H1 (cell line): ENCODE measurements at regions not wholly inside any gene's neighbourhood (a gene's known extent, or its start where the extent isn't known, plus 50 kb on each side); places are given as distances from the start of the nearest gene placed in this dataset.

Source experiments
- CTCF ChIA-PET: fragments of 300-600 bp; sonication (Branson Sonifier 250); formaldehyde crosslinking; loops from one replicate; lab custom pipeline; 2021; ENCODE audit not compliant: partially characterized antibody; lab: Charles Lee
- POLR2A ChIA-PET: fragments of 300-600 bp; sonication (Branson Sonifier 250); formaldehyde crosslinking; loops from one replicate; lab custom pipeline; 2021; ENCODE audit warnings: inconsistent platforms; ENCODE audit not compliant: partially characterized antibody; lab: Charles Lee
- DNase-seq, 2 experiments: peaks; one replicate each; pipeline versions ENCODE4 v3.0.0 to v3.0.0-alpha.2; 2010 to 2022; ENCODE audit warnings: low spot score in 2 of 2, low read depth in 1 of 2, mixed read lengths in 1 of 2
- FAIRE-seq: peaks from 2 replicates; lab custom pipeline; 2011; peaks lifted over from hg19 to GRCh38; lab: Jason Lieb, UNC
- H2AFZ ChIP-seq: 2 replicates; pipeline ENCODE4 v1.8.1; 2012; ENCODE audit warnings: low read length, inconsistent platforms
- H2AK5ac ChIP-seq: 2 replicates; pipeline ENCODE4 v1.6.1; 2013; ENCODE audit warnings: low read depth, low read length
- H2BK120ac ChIP-seq: replicated peaks from 2 replicates; pipeline ENCODE3; 2013; ENCODE audit warnings: low read depth, low read length, inconsistent platforms
- H2BK12ac ChIP-seq: 2 replicates; pipeline ENCODE4 v1.6.1; 2013; ENCODE audit warnings: low read depth, low read length
- H2BK15ac ChIP-seq: 2 replicates; pipeline ENCODE4 v1.6.1; 2013; ENCODE audit warnings: low read length
- H2BK20ac ChIP-seq: 2 replicates; pipeline ENCODE4 v1.6.1; 2013; ENCODE audit warnings: low read length
- H2BK5ac ChIP-seq: 2 replicates; pipeline ENCODE4 v1.6.1; 2013; ENCODE audit warnings: low read depth, low read length
- H3K14ac ChIP-seq: 2 replicates; pipeline ENCODE4 v1.6.1; 2013; ENCODE audit warnings: inconsistent platforms; ENCODE audit not compliant: insufficient read length
- H3K18ac ChIP-seq: 2 replicates; pipeline ENCODE4 v1.6.1; 2013; ENCODE audit warnings: low read length; ENCODE audit errors: extremely low read depth
- H3K23ac ChIP-seq: 2 replicates; pipeline ENCODE4 v1.6.1; 2013; ENCODE audit warnings: inconsistent platforms; ENCODE audit not compliant: insufficient read length
- H3K23me2 ChIP-seq: 2 replicates; pipeline ENCODE4 v1.6.1; 2013; ENCODE audit warnings: low read depth, low read length
- H3K27ac ChIP-seq: 2 replicates; pipeline ENCODE4 v1.6.1; 2011; ENCODE audit warnings: low read depth, low read length, inconsistent platforms
- H3K27me3 ChIP-seq, 4 experiments: replicated peaks in 1 of 4; 1 replicate in 1 of 4; 2 replicates in 3 of 4; pipeline versions ENCODE4 v1.6.1 to v1.8.1; 2011 to 2013; ENCODE audit warnings: low read length in 3 of 4, mild to moderate bottlenecking in 3 of 4, inconsistent platforms in 2 of 4, mixed read lengths in 2 of 4, moderate library complexity in 1 of 4; ENCODE audit not compliant: control insufficient read depth in 3 of 4, insufficient read depth in 3 of 4; ENCODE audit errors: extremely low read depth in 1 of 4
- H3K36me3 ChIP-seq, 4 experiments: 2 replicates each; pipeline versions ENCODE4 v1.6.1 to v1.8.1; 2011 to 2013; ENCODE audit warnings: mild to moderate bottlenecking in 4 of 4, low read length in 3 of 4, moderate library complexity in 2 of 4, control low read depth in 1 of 4, inconsistent platforms in 1 of 4; ENCODE audit not compliant: insufficient read depth in 4 of 4, control insufficient read depth in 2 of 4
- H3K4ac ChIP-seq: replicated peaks from 2 replicates; pipeline ENCODE3; 2013; ENCODE audit warnings: low read length, low read depth, mixed read lengths, inconsistent platforms; ENCODE audit not compliant: insufficient read length
- H3K4me1 ChIP-seq, 4 experiments: replicated peaks in 1 of 4; 1 replicate in 1 of 4; 2 replicates in 3 of 4; pipeline versions ENCODE4 v1.6.1 to v1.8.1; 2011 to 2013; ENCODE audit warnings: low read length in 3 of 4, inconsistent platforms in 2 of 4, mixed read lengths in 1 of 4; ENCODE audit not compliant: insufficient read depth in 4 of 4, control insufficient read depth in 3 of 4
- H3K4me2 ChIP-seq, 2 experiments: 2 replicates each; pipeline versions ENCODE4 v1.6.1 to v1.8.1; 2011 to 2013; ENCODE audit warnings: low read depth in 2 of 2, low read length in 2 of 2, control low read depth in 1 of 2, inconsistent platforms in 1 of 2, mild to moderate bottlenecking in 1 of 2; ENCODE audit not compliant: insufficient read depth in 1 of 2
- H3K4me3 ChIP-seq, 4 experiments: fragments of 200-600, 300-600 bp in 1 of 4; sonication (generic), shearing (Covaris generic), sonication (Bioruptor Twin) in 1 of 4; 2 replicates each; pipeline versions ENCODE4 v1.5.1 to v1.8.1; 2011 to 2016; ENCODE audit warnings: low read length in 4 of 4, low read depth in 3 of 4, control low read depth in 2 of 4, inconsistent platforms in 2 of 4, mild to moderate bottlenecking in 2 of 4, mixed read lengths in 1 of 4, moderate library complexity in 1 of 4; ENCODE audit not compliant: insufficient read depth in 2 of 4; ENCODE audit errors: extremely low read depth in 1 of 4
- H3K56ac ChIP-seq: replicated peaks from 2 replicates; pipeline ENCODE3; 2013; ENCODE audit warnings: low read depth, mild to moderate bottlenecking, mixed read lengths, low read length, inconsistent platforms; ENCODE audit not compliant: insufficient read length
- H3K79me1 ChIP-seq: 2 replicates; pipeline ENCODE4 v1.6.1; 2013; ENCODE audit warnings: low read depth, low read length, control low read depth
- H3K79me2 ChIP-seq, 2 experiments: 2 replicates each; pipeline versions ENCODE4 v1.6.1 to v1.8.1; 2012 to 2013; ENCODE audit warnings: low read length in 2 of 2, mild to moderate bottlenecking in 2 of 2, inconsistent platforms in 1 of 2; ENCODE audit not compliant: insufficient read depth in 2 of 2, control insufficient read depth in 1 of 2
- H3K9ac ChIP-seq, 4 experiments: replicated peaks in 1 of 4; 1 replicate in 1 of 4; 2 replicates in 3 of 4; pipeline versions ENCODE4 v1.6.1 to v1.8.1; 2011 to 2013; ENCODE audit warnings: low read depth in 3 of 4, low read length in 3 of 4, control low read depth in 2 of 4, mild to moderate bottlenecking in 2 of 4, moderate library complexity in 2 of 4, inconsistent platforms in 1 of 4; ENCODE audit errors: extremely low read depth in 1 of 4
- H3K9me3 ChIP-seq, 2 experiments: 2 replicates each; pipeline versions ENCODE4 v1.6.1 to v1.8.1; 2012 to 2013; ENCODE audit warnings: mild to moderate bottlenecking in 2 of 2, moderate library complexity in 2 of 2, control low read depth in 1 of 2, inconsistent platforms in 1 of 2, low read depth in 1 of 2, low read length in 1 of 2, mixed read lengths in 1 of 2; ENCODE audit not compliant: insufficient read depth in 2 of 2
- H4K20me1 ChIP-seq, 2 experiments: replicated peaks in 1 of 2; 2 replicates each; pipeline versions ENCODE3 to v1.8.1; 2011 to 2013; ENCODE audit warnings: inconsistent platforms in 2 of 2, low read length in 2 of 2, mild to moderate bottlenecking in 1 of 2; ENCODE audit not compliant: insufficient read depth in 2 of 2, control insufficient read depth in 1 of 2
- H4K5ac ChIP-seq: 2 replicates; pipeline ENCODE4 v1.6.1; 2013; ENCODE audit warnings: low read length, low read depth, mixed read lengths, inconsistent platforms; ENCODE audit not compliant: insufficient read length
- H4K8ac ChIP-seq: 2 replicates; pipeline ENCODE4 v1.8.0; 2013; ENCODE audit warnings: mild to moderate bottlenecking, moderate library complexity, low read length, inconsistent platforms; ENCODE audit not compliant: insufficient read depth; ENCODE audit errors: extremely low read depth
- H4K91ac ChIP-seq: replicated peaks from 2 replicates; pipeline ENCODE3; 2013; ENCODE audit warnings: low read length, mixed read lengths, inconsistent platforms; ENCODE audit not compliant: insufficient read length
- BCL11A ChIP-seq, 2 experiments: IDR thresholded peaks; one replicate each; pipeline ENCODE4 v1.6.1; 2011; ENCODE audit warnings: low read depth in 2 of 2, low read length in 2 of 2, mild to moderate bottlenecking in 2 of 2
- BRCA1 ChIP-seq: IDR thresholded peaks from 2 replicates; pipeline ENCODE4 v1.6.1; 2012; ENCODE audit warnings: low read depth, low read length, improper control_type of control experiment
- CBX5 ChIP-seq: fragments of 300-800, 300-1000 bp; sonication (generic); IDR thresholded peaks from 2 replicates; pipeline ENCODE4 v1.7.1; 2016; ENCODE audit warnings: antibody characterized with exemption, low read length, low read depth
- CREB1 ChIP-seq: IDR thresholded peaks from 2 replicates; pipeline ENCODE4 v1.6.1; 2012; ENCODE audit warnings: inconsistent platforms
- EP300 ChIP-seq, 2 experiments: IDR thresholded peaks; 1 replicate in 1 of 2; 2 replicates in 1 of 2; pipeline ENCODE4 v1.6.1; 2011 to 2012; ENCODE audit warnings: low read depth in 2 of 2, low read length in 2 of 2, mild to moderate bottlenecking in 2 of 2, borderline replicate concordance in 1 of 2, inconsistent platforms in 1 of 2, moderate library complexity in 1 of 2
- FOSL1 ChIP-seq: IDR thresholded peaks from 2 replicates; pipeline ENCODE4 v1.6.1; 2011; ENCODE audit warnings: mild to moderate bottlenecking, low read depth, low read length, moderate library complexity; ENCODE audit not compliant: insufficient read depth
- NANOG ChIP-seq: IDR thresholded peaks from 2 replicates; pipeline ENCODE4 v1.6.1; 2011; ENCODE audit warnings: low read length, low read depth, mild to moderate bottlenecking, inconsistent platforms; ENCODE audit not compliant: insufficient read depth, poor library complexity, severe bottlenecking
- PHF8 ChIP-seq: fragments of 200-600 bp; sonication (generic); conservative IDR thresholded peaks from 2 replicates; pipeline ENCODE4 v1.7.1; 2012; ENCODE audit warnings: low read depth, mild to moderate bottlenecking, inconsistent platforms, low read length, moderate library complexity
- RXRA ChIP-seq: IDR thresholded peaks from 2 replicates; pipeline ENCODE4 v1.6.1; 2011; ENCODE audit warnings: low read depth, mild to moderate bottlenecking, low read length, moderate library complexity; ENCODE audit not compliant: insufficient read depth
- SP2 ChIP-seq: IDR thresholded peaks from 2 replicates; pipeline ENCODE4 v1.6.1; 2012; ENCODE audit warnings: mild to moderate bottlenecking, low read length, inconsistent platforms
- TBP ChIP-seq: IDR thresholded peaks from 2 replicates; pipeline ENCODE4 v1.6.1; 2011; ENCODE audit warnings: low read depth, low read length, improper control_type of control experiment
- TEAD4 ChIP-seq: IDR thresholded peaks from 2 replicates; pipeline ENCODE4 v1.6.1; 2012; ENCODE audit warnings: low read depth, low read length, inconsistent platforms, mixed read lengths
- WGBS, 2 experiments: shearing (Covaris generic) in 1 of 2; methylation state at CpG; one replicate each; pipeline versions ENCODE4 v1.1.6 to v1.1.7; 2013 to 2015; ENCODE audit warnings: low lambda C conversion rate in 2 of 2, mixed read lengths in 2 of 2, inconsistent platforms in 1 of 2, low coverage in 1 of 2, missing lambda C conversion rate in 1 of 2; ENCODE audit not compliant: insufficient replicate concordance in 2 of 2, insufficient coverage in 1 of 2, insufficient read length in 1 of 2; ENCODE audit errors: extremely low coverage in 1 of 2, missing lambda C conversion rate in 1 of 2; 5-methylcytosine and 5-hydroxymethylcytosine counted together
- TF ChIP-seq, protein P1 (sequence below): IDR thresholded peaks from 2 replicates; pipeline ENCODE4 v1.6.1; 2011; ENCODE audit warnings: low read depth, mild to moderate bottlenecking, low read length; ENCODE audit not compliant: insufficient read depth
- TF ChIP-seq, protein P2 (sequence below): IDR thresholded peaks from 2 replicates; pipeline ENCODE4 v1.6.1; 2012; ENCODE audit warnings: inconsistent platforms

DNA sequence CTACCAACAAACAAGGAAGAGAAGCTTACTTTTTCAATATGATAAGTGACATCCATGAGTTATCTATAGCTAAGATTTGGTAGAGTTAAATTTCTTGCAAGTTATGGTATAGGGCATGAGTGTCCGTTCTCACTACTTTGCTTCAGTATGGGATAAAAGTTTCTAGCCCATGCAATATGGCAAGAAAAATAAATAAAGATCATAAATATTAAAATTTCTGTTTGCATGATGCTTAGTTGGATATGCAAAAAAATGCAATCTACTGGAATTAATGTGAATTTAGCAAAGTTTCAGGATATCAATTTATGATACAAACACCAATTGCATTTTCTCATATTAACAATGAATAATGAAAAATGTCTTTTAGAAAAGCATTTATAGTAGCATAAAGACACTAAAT is 148.7 kb upstream of the ADARB2 start:
- no peak overlapping the region for H3K4me2 ChIP-seq
- peaks cover 0 to 6% of the 10 kb centered on the region in 2 experiments; a peak in 1 of 4 replicates for H3K9me3 ChIP-seq
- H3K14ac ChIP-seq, result no peak overlapping the region
- H2BK120ac ChIP-seq, result no peak overlapping the region
- H3K9ac ChIP-seq, result no peak overlapping the region
- no peak overlapping the region for H3K27ac ChIP-seq
- no peaks in the 10 kb centered on the region for H3K79me1 ChIP-seq
- H3K4me3 ChIP-seq, result no peak overlapping the region
- DNase-seq (no peak), FAIRE-seq (no peak)
- no peaks in the 10 kb centered on the region for H3K4me1 ChIP-seq
- no peaks in the 10 kb centered on the region for H3K79me2 ChIP-seq
- no peak overlapping the region for H4K5ac ChIP-seq
- CTCF ChIA-PET, result no interaction called here
- H2BK12ac ChIP-seq, result no peak overlapping the region
- H2BK5ac ChIP-seq, result no peak overlapping the region
- POLR2A ChIA-PET, result no interaction called here
- H3K56ac ChIP-seq, result no peak overlapping the region
- H4K8ac ChIP-seq, result no peak overlapping the region
- H2AK5ac ChIP-seq, result no peak overlapping the region
- no peak overlapping the region for H3K4ac ChIP-seq
- H2AFZ ChIP-seq, result no peak overlapping the region
- H3K36me3 ChIP-seq, result no peaks in the 10 kb centered on the region
- H4K20me1 ChIP-seq, result no peaks in the 10 kb centered on the region
- H3K23me2 ChIP-seq, result no peaks in the 10 kb centered on the region
- no peak overlapping the region for H3K23ac ChIP-seq
- H3K27me3 ChIP-seq, result 0 out of 7 replicates have a peak, but pooled peaks cover 0 to 2% (median 0%) of the 10 kb centered on the region in 4 experiments
- no peak overlapping the region for H3K18ac ChIP-seq
- WGBS, 2 experiments, result 94% methylated on average over 1 of the region's 1 CpG; no CpG with 5 or more reads in 1 of the 2 experiments
- H4K91ac ChIP-seq, result no peak overlapping the region
- no peak overlapping the region for H2BK20ac ChIP-seq
- no peak overlapping the region for H2BK15ac ChIP-seq
- TF ChIP-seq, protein P1, sequence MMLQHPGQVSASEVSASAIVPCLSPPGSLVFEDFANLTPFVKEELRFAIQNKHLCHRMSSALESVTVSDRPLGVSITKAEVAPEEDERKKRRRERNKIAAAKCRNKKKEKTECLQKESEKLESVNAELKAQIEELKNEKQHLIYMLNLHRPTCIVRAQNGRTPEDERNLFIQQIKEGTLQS, result no peak
- TF ChIP-seq SP2, result no peak
- no peak for TF ChIP-seq BCL11A (IDR thresholded peaks at IDR 0.05; ENCODE audit: low read depth in 2 of 2, low read length in 2 of 2)
- TF ChIP-seq FOSL1, result no peak
- TF ChIP-seq PHF8, result no peak
- TF ChIP-seq CREB1, result no peak
- no peak for TF ChIP-seq BRCA1
- no peak for TF ChIP-seq EP300 (IDR thresholded peaks at IDR 0.05; ENCODE audit: borderline replicate concordance in 1 of 2, low read depth in 2 of 2, low read length in 2 of 2)
- no peak for TF ChIP-seq TBP
- TF ChIP-seq RXRA, result no peak
- no peak for TF ChIP-seq CBX5
- TF ChIP-seq, protein P2, sequence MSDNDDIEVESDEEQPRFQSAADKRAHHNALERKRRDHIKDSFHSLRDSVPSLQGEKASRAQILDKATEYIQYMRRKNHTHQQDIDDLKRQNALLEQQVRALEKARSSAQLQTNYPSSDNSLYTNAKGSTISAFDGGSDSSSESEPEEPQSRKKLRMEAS, result no peak
- TF ChIP-seq NANOG, result no peak
- TF ChIP-seq TEAD4, result no peak
